ENCODE measurements at regions not wholly inside any gene's neighbourhood (a gene's known extent, or its start where the extent isn't known, plus 50 kb on each side); places are given as distances from the start of the nearest gene placed in this dataset.

GRCh38 chr4:171441300-171441941 lies 371.8 kb upstream of the GALNTL6 start (continued):
- TF ChIP-seq ZNF425 (CRISPR knock-in tag; conservative IDR thresholded peaks at IDR 0.05), result no peak
- no peak for TF ChIP-seq CTCF (IDR thresholded peaks at IDR 0.05)
- no peak for TF ChIP-seq PRDM15 (CRISPR knock-in tag; IDR thresholded peaks at IDR 0.05)
- no peak for TF ChIP-seq TEAD1 (CRISPR knock-in tag; IDR thresholded peaks at IDR 0.05)

GRCh38 chr4:171433674-171434073 lies 379.5 kb upstream of the GALNTL6 start:
- no peaks in the 10 kb centered on the region for H3K27me3 Mint-ChIP-seq (ENCODE audit: low read depth)
- DNase-seq (ENCODE audit: low spot score) (no peak), ATAC-seq (no peak)
- no peaks in the 10 kb centered on the region for H3K9me3 Mint-ChIP-seq
- ChIA-PET POLR2A (no interaction called here), CTCF (no interaction called here)
- no peaks in the 10 kb centered on the region for H3K36me3 Mint-ChIP-seq
- no peak overlapping the region for H3K27ac Mint-ChIP-seq
- H3K4me1 Mint-ChIP-seq, result no peaks in the 10 kb centered on the region
- TF ChIP-seq STAT6 (CRISPR knock-in tag; conservative IDR thresholded peaks at IDR 0.05; ENCODE audit: low read depth) (no peak), ZNF263 (CRISPR knock-in tag; IDR thresholded peaks at IDR 0.05; ENCODE audit: low read depth) (no peak), KAT7 (CRISPR knock-in tag; IDR thresholded peaks at IDR 0.05; ENCODE audit: borderline replicate concordance) (no peak), CBFB (CRISPR knock-in tag; IDR thresholded peaks at IDR 0.05; ENCODE audit: low read depth) (no peak), EMX1 (CRISPR knock-in tag; IDR thresholded peaks at IDR 0.05) (no peak), ZNF281 (CRISPR knock-in tag; IDR thresholded peaks at IDR 0.05) (no peak), SMAD3 (CRISPR knock-in tag; IDR thresholded peaks at IDR 0.05; ENCODE audit: borderline replicate concordance) (no peak), E2F4 (CRISPR knock-in tag; IDR thresholded peaks at IDR 0.05; ENCODE audit: borderline replicate concordance, low read depth) (no peak)
- H3K4me3 Mint-ChIP-seq, result no peak overlapping the region
